AG10803 (cell line): ENCODE measurements at regions not wholly inside any gene's neighbourhood (a gene's known extent, or its start where the extent isn't known, plus 50 kb on each side); places are given as distances from the start of the nearest gene placed in this dataset.

Experiments
- DNase-seq: peaks from one replicate; pipeline ENCODE4 v3.0.0; 2010; ENCODE audit warnings: low read depth
- H3K4me3 ChIP-seq: 2 replicates; pipeline ENCODE4 v1.5.1; 2011; ENCODE audit warnings: mild to moderate bottlenecking, low read length, control low read depth
- TF ChIP-seq, protein P1 (sequence below): conservative IDR thresholded peaks from 2 replicates; pipeline ENCODE4 v1.5.1; 2011; ENCODE audit warnings: mild to moderate bottlenecking, low read length, control low read depth, inconsistent platforms

DNA sequence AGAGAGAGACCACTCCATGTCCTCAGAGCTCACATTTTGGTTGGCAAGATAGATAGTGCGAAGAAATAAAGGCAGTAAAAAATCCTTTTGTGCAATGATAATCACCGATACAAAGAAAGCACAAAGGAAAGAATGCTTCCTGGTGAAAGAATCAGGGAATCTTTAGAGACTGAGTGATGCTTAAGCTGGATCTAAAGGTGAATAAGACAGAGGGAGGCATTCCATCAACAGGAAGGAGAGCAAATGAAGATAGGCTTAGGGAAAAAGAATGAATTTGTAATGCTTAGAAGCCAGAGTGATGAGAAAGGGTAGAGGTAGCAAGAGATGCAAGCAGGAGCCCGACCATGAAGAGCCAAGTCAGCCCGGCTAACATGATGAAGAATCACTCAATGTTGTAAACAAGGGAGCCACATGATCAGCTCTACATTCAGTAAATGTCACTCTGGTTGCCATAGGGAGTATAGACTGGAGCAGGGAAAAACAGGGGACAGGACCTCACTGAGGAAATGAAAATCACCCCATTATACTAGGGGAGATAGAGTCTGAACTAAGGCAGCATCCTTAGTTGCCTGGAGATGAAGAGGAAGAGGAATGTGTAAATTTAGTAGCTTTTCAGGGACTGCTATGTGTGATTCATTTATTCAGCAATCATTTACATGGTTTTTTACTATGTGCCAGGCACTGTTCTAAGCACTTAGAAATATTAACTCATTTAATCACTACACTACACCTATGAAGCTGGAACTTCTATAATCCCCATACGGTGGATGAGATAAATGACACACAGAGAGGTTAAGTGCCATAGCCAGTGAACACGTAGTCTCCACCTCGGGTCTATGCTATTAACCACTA lies 402.6 kb upstream of the NFIA start:
- no peak for DNase-seq
- TF ChIP-seq, protein P1, sequence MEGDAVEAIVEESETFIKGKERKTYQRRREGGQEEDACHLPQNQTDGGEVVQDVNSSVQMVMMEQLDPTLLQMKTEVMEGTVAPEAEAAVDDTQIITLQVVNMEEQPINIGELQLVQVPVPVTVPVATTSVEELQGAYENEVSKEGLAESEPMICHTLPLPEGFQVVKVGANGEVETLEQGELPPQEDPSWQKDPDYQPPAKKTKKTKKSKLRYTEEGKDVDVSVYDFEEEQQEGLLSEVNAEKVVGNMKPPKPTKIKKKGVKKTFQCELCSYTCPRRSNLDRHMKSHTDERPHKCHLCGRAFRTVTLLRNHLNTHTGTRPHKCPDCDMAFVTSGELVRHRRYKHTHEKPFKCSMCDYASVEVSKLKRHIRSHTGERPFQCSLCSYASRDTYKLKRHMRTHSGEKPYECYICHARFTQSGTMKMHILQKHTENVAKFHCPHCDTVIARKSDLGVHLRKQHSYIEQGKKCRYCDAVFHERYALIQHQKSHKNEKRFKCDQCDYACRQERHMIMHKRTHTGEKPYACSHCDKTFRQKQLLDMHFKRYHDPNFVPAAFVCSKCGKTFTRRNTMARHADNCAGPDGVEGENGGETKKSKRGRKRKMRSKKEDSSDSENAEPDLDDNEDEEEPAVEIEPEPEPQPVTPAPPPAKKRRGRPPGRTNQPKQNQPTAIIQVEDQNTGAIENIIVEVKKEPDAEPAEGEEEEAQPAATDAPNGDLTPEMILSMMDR: no peak
- no peak overlapping the region for H3K4me3 ChIP-seq

DNA sequence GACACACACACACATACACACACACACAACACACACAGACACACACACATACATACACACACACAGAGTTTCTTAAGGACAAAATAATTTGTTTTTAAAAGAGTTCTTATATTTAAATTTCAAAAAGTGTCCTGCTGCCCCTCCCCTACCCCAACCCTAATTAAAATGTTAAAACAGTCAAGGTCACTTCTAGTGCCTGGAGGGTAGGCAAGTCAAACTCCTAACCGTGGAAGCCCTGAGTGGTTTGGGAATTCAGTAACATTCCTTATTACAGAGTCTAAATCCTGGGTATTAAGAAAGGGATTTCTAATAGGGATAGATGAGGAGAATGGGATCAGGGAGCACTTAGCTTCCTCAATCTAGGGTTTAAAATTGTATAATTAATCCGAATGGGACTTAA lies 403.6 kb upstream of the NFIA start:
- no peak overlapping the region for H3K4me3 ChIP-seq
- no peak for DNase-seq
- TF ChIP-seq, protein P1: no peak

DNA sequence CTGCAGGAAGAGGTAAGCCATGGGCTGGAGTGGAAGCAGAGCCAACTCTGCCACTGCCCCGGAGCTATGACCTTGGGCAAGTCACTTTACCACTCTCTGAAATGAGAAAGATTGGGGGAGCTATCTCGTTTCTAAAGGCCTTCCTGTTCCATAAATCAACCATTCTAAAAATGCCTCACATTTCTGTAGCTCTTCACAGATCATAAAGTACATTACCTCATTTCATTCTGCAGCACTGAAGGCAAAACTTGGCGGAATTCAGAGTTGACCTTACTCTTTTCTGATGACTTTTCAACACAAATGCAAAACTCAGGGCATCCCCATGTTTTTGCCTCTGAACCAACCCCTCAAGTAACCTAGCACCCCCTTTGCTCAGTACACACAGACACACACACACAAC lies 404.0 kb upstream of the NFIA start:
- H3K4me3 ChIP-seq: no peak overlapping the region
- DNase-seq: no peak
- TF ChIP-seq, protein P1: no peak

DNA sequence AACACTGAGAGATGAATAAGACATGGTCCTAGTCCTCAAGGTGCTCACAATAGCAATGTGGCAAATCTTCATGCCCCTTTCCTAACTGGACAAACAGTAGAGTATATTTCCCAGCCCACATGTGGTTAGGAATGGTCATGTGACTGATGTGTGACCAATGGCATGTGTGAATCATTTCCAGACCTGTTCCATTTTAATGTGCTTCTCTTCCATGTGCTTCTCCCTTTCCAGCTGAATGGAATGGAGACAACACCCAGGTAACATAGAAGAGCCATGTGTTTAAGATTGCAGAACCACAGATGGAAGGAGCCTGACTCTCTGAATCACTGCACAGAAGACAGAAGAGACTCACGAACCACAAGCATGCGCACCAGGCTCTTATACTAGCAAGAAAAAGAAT lies 409.9 kb upstream of the NFIA start:
- TF ChIP-seq, protein P1: no peak
- no peak for DNase-seq
- no peak overlapping the region for H3K4me3 ChIP-seq

DNA sequence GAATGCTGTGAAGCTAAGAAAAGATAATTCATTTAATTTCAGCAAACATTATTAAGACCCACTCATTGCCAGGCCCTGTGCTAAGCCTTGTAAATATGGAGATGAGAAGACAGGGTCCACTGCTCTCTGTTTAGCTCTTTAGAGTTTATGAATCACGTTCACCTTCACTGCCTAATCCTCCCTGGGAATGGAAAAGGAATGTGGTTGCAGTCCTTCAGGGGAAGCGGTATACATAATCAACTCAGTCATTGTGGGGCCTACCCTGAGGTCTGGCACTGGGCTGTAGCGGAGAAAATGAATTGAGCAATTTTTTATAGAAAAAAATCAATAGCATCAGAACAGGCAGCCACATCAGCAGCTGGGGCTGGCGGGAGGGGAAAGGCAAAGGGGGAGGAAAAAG lies 412.1 kb upstream of the NFIA start:
- no peak for DNase-seq
- TF ChIP-seq, protein P1: no peak
- H3K4me3 ChIP-seq: no peak overlapping the region

DNA sequence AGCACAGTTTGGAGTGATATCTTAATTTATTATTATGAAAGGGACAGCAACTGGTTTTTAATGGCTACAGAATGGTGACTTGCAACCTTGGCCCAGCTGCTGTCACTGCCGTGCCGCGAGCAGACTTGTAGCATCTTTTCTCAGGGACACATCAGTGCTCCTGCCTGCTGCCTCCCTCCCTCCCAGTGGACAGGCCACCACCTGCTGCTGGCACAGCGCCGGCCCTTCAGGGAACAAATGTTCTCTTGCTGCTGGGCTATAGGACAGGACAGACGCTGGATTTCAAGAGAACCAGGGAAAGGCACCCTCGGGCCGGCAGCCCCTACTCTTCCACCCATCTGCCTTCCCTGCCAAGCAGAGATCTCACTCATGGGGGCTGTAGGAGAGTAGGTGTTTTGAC lies 413.8 kb upstream of the NFIA start:
- DNase-seq: no peak
- H3K4me3 ChIP-seq: no peak overlapping the region
- TF ChIP-seq, protein P1: no peak

DNA sequence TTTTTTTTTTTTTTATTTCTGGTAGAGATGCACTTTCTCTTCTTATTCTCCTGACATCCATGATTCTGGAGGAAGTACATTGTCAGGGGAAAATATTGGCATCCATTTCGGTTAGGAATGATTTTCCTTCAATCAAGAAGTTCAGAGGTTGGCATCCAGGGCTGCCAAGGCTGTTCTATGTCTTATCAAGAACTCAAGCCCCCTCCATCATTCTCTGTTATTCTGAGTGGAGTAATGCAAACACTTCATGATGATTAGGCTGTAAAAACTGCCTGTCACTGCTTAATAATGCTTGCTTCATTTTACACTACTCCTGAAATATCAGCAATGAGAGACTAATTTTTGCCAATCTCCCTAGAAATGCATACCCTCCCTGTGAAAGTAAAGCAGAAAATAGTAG lies 417.1 kb upstream of the NFIA start:
- no peak for DNase-seq
- H3K4me3 ChIP-seq: no peak overlapping the region
- TF ChIP-seq, protein P1: no peak
